Subcutaneous abdominal adipose tissue (tissue), 5 donors: ENCODE measurements at regions not wholly inside any gene's neighbourhood (a gene's known extent, or its start where the extent isn't known, plus 50 kb on each side); places are given as distances from the start of the nearest gene placed in this dataset.
"Not testable (repeated sequence)": the region's sequence is repeated elsewhere in the genome, so short reads cannot be mapped to it uniquely, and the experiment has no call there.

ENCODE experiments used
- H3K27ac ChIP-seq: one replicate; pipeline ENCODE4 v1.7.0; 2013; ENCODE audit warnings: low read depth, mild to moderate bottlenecking, inconsistent platforms, low read length, moderate library complexity
- H3K27me3 ChIP-seq, 5 donors: one replicate each; pipeline ENCODE4 v1.7.0; 2013; ENCODE audit warnings: low read length in 5 of 5, inconsistent platforms in 1 of 5; ENCODE audit not compliant: control insufficient read depth in 5 of 5, insufficient read depth in 4 of 5
- H3K36me3 ChIP-seq, 5 donors: one replicate each; pipeline ENCODE4 v1.7.0; 2013; ENCODE audit warnings: low read length in 5 of 5; ENCODE audit not compliant: control insufficient read depth in 5 of 5, insufficient read depth in 5 of 5
- H3K4me1 ChIP-seq, 5 donors: one replicate each; pipeline ENCODE4 v1.7.0; 2013; ENCODE audit warnings: low read length in 5 of 5, mild to moderate bottlenecking in 3 of 5, moderate library complexity in 1 of 5; ENCODE audit not compliant: control insufficient read depth in 5 of 5, insufficient read depth in 5 of 5
- H3K4me3 ChIP-seq, 5 donors: one replicate each; pipeline ENCODE4 v1.7.0; 2013; ENCODE audit warnings: low read length in 5 of 5, low read depth in 1 of 5
- H3K9ac ChIP-seq, 5 donors: one replicate each; pipeline ENCODE4 v1.7.0; 2013; ENCODE audit warnings: low read length in 5 of 5, mild to moderate bottlenecking in 4 of 5, moderate library complexity in 3 of 5
- H3K9me3 ChIP-seq, 5 donors: one replicate each; pipeline ENCODE4 v1.7.0; 2013; ENCODE audit warnings: low read length in 5 of 5; ENCODE audit not compliant: control insufficient read depth in 5 of 5
- donor health status: healthy.
- donor health status: healthy.
- donor health status: healthy.
- donor health status: healthy.
- donor health status: healthy.

DNA sequence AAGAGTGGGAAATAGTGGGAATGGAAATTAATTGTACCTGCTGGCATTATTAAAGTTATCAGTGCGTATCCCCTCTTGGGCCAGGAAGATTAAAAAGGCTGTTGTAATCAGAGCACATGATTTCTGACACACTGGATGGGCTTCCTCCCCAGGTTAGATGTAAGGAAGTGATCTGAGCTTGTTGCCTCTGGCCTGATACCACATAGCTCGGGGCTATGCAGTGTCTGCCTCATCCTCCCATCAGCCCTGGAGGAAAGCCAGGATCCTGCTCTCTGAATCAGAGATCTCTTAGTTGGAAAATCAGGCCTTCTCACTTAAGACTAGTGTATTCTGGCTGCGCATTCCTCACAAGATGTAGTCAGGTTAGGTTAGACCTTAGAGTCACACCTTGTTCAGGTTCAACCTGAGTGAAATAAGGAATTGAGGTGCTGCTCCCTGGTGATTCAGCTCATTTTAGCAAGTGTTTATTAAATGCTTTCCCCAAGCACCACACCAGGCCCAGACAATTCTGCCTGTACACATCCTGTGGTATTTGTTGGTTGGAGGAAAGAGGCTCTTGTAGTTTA is 108.2 kb upstream of the IKBKE start:
- H3K9ac ChIP-seq, H3K27me3 ChIP-seq, H3K36me3 ChIP-seq, H3K9me3 ChIP-seq, H3K4me3 ChIP-seq, H3K4me1 ChIP-seq, H3K27ac ChIP-seq: not testable (repeated sequence)

DNA sequence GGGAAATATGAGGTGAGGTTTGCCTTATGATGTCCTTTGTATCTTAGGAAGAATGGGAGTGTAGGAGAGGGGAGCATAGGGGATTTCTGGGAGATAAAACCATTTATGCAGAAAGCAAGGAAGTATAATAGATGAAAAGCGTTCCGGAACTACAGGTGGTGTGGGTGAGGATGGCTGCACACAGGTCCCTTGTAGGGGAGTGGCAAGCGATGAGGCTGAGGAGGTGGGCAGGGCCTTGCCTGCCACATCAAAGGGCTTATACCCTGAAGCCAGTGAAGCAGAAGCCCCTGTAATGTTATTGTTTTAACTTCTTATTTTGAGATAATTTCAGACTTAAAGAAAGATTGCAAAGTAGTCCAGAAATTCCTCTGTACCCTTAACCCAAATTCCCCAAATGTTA is 107.3 kb upstream of the IKBKE start:
- H3K27me3 ChIP-seq, H3K4me3 ChIP-seq, H3K9ac ChIP-seq, H3K27ac ChIP-seq, H3K9me3 ChIP-seq, H3K36me3 ChIP-seq, H3K4me1 ChIP-seq: not testable (repeated sequence)

DNA sequence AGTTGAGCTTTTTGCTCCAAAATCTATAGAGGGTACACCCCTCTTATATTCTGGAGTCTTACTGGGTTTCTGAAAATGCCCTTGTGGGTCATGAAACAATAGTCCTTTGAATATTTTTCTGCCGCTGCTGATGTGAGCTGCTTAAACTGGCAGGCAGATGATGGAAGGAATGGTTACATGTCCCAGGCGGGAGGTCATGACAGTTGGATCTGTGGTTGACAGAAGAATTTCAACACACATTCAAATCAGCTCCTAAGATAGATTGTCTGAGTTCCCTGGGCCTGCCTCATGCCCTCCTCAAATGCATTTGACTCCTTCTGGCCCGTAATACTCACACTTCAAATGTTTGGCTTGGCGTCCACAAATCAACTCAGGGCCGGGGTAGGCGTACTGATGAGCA is 105.0 kb upstream of the IKBKE start:
- H3K4me1 ChIP-seq, H3K9ac ChIP-seq, H3K27ac ChIP-seq, H3K36me3 ChIP-seq, H3K9me3 ChIP-seq, H3K27me3 ChIP-seq, H3K4me3 ChIP-seq: not testable (repeated sequence)

DNA sequence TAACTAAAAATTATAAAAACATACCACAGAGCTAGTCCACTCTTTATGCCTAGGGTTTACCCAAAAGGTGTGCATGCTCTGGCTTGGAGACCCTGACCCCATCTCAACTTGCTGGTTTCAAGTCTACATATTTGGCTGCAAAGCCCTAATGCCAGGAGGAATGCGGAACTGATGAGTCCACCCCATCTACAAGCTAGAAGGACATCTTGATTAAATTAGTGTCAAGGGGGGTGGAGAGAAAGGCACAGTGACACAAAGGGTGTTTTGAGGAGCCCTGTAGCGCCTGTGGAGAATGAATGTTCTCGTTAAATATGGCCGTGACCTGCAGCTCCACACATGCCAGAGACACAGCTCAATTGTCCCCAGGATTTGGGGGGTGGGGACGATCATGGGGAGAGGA is 104.1 kb upstream of the IKBKE start:
- H3K9me3 ChIP-seq, H3K4me1 ChIP-seq, H3K36me3 ChIP-seq, H3K27me3 ChIP-seq, H3K4me3 ChIP-seq, H3K27ac ChIP-seq, H3K9ac ChIP-seq: not testable (repeated sequence)

DNA sequence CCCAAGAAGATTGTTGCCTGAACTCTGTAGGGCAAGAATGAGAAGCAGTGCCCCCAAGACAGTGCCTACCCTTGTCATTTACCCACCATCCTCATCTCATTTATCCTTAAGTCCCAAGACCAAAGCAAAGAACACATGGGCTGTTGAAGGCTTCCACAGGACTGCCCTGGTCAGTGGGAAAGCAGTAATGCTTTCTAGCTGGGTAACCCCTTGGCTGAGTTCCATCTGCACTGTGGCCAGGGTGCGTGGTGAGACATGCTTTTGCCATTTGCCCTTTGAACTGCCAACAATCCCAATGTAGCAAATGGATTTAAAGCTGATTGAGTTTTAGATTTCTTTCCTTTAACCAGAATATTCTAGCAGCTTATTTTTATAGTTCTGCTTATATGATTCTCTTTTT is 103.5 kb upstream of the IKBKE start:
- not testable (repeated sequence) for H3K9me3 ChIP-seq, H3K36me3 ChIP-seq, H3K4me3 ChIP-seq, H3K4me1 ChIP-seq, H3K9ac ChIP-seq, H3K27ac ChIP-seq, H3K27me3 ChIP-seq

DNA sequence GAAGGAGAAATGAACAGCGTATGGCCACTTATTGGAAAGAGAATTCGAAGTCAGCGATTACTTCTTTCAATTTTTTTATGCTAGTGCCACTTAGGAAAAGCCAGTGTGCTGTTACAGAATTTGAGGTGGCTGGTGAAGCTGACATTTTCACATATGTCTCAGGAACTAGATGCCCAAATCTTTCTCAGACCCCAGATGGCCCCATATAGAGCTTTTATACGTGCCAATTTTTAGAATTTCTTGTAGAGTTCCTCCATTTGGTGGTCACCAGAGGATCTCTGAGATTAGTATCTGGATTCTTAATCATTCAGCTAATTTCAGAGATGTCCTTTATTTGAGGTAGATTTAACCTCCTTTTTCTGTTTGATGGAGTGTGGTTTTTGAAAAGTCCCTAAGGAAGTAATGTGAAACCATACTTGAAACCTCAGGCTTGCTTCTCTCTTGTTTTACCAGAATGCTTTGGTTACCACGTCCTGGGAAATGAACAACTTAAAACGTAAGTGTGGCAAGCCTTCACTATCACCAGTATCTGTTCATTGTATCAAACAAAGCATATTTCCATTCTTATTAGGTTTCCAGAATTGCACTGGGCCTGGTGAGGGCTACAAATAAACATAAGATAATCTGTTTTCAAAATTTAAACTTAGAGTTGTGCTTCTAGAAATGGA is 102.2 kb upstream of the IKBKE start:
- not testable (repeated sequence) for H3K27me3 ChIP-seq

DNA sequence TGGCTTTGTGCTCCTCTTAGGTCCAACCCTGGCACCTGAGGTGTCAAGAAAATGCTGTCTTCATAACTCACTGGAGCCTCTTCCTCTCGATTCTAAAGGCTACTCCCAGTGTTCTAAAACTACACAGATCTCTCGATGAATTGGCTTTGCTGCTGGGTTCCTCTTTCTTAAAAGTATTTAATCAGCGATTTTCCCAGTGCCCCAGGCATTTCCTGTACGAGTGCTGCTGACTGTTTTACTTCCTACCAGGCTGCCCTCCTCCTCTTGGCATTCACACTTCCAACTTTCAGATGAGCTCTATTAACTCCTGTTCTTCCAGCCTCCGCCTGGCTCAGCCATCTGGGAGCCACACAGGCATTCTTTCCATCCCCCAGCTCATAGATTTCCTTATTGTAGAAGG is 95.6 kb upstream of the IKBKE start:
- H3K27me3 ChIP-seq, H3K4me1 ChIP-seq, H3K36me3 ChIP-seq, H3K9ac ChIP-seq, H3K9me3 ChIP-seq, H3K27ac ChIP-seq, H3K4me3 ChIP-seq: not testable (repeated sequence)

More for the DNA sequence above, 102.2 kb upstream of the IKBKE start:
- not testable (repeated sequence) for H3K27ac ChIP-seq, H3K4me3 ChIP-seq, H3K36me3 ChIP-seq, H3K4me1 ChIP-seq, H3K9me3 ChIP-seq, H3K9ac ChIP-seq

DNA sequence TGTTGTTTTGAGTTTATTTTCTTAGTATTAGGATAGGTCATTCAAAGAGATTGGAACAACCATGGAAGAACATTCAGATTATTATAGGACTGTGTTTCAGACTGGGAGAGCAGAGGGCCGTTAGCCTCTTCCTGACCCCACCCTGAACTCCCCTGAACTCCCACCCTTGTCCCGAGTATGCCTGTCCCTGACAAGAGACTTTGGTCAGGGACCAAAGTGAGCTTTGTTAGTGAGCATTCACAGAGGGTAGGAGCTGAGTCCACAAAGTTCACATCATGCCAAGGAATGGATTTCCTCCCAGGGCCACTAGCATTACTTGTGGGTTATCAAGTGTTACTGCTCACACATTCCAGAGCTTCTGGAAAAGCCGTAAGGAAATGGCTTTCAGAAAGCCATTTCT is 94.7 kb upstream of the IKBKE start:
- not testable (repeated sequence) for H3K4me1 ChIP-seq, H3K27me3 ChIP-seq, H3K9ac ChIP-seq, H3K9me3 ChIP-seq, H3K27ac ChIP-seq, H3K4me3 ChIP-seq, H3K36me3 ChIP-seq

DNA sequence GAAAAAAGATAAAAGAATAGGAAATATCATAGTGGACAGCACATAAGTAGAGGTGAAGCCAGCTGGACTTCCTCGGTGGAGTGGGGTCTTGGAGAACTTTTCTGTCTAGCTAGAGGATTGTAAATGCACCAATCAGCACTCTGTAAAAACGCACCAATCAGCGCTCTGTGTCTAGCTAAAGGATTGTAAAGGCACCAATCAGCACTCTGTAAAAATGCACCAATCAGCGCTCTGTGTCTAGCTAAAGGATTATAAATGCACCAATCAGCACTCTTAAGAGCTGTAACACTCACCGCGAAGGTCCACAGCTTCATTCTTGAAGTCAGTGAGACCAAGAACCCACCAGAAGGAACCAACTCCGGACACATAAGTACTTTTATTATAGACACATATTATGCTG is 91.8 kb upstream of the IKBKE start:
- H3K4me3 ChIP-seq, H3K9ac ChIP-seq, H3K36me3 ChIP-seq, H3K9me3 ChIP-seq, H3K4me1 ChIP-seq, H3K27me3 ChIP-seq, H3K27ac ChIP-seq: not testable (repeated sequence)

DNA sequence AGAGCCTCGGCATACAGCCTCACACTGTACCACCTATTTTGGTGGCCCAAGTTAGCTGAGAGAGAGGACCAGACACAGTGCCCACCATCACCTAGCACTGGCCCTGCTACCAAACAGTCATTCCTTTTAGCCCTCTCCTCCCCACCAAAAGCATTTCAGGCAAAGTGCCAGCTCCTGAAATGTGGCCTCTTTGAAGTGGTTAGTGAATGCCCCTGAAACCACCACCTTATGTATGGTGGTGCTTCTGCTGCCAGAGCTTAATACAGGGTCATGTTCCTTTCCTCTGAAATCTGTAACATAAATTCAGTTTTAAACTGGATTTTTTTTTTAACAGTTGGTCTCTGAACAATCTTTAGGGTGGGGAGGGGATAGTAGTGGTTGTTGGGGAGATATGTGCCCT is 91.0 kb upstream of the IKBKE start:
- H3K9ac ChIP-seq, H3K4me3 ChIP-seq, H3K27me3 ChIP-seq, H3K36me3 ChIP-seq, H3K9me3 ChIP-seq, H3K27ac ChIP-seq, H3K4me1 ChIP-seq: not testable (repeated sequence)
